Type B pancreatic cell (in vitro differentiated cells): ENCODE measurements at regions not wholly inside any gene's neighbourhood (a gene's known extent, or its start where the extent isn't known, plus 50 kb on each side); places are given as distances from the start of the nearest gene placed in this dataset.
A peak's percentile ranks its signal among the peaks of the same experiment; 100 is the strongest.

ENCODE experiments used
- DNase-seq: peaks from one replicate; pipeline ENCODE4 v3.0.0; 2021; ENCODE audit warnings: mixed read lengths; ENCODE audit not compliant: unreplicated experiment; ENCODE audit errors: extremely low spot score
- H3K27ac Mint-ChIP-seq: 2 replicates; pipeline ENCODE4 v1.8.0; 2021; ENCODE audit warnings: mild to moderate bottlenecking, mixed read lengths
- H3K27me3 Mint-ChIP-seq: 2 replicates; pipeline ENCODE4 v1.8.0; 2021; ENCODE audit warnings: mixed read lengths
- H3K36me3 Mint-ChIP-seq: 2 replicates; pipeline ENCODE4 v1.8.0; 2021; ENCODE audit warnings: mixed read lengths
- H3K4me1 Mint-ChIP-seq: one replicate; pipeline ENCODE4 v1.8.0; 2021; ENCODE audit warnings: mixed read lengths; ENCODE audit not compliant: unreplicated experiment
- H3K4me3 Mint-ChIP-seq: 2 replicates; pipeline ENCODE4 v1.8.0; 2021; ENCODE audit warnings: mild to moderate bottlenecking, mixed read lengths
- H3K9me3 Mint-ChIP-seq: 2 replicates; pipeline ENCODE4 v1.8.0; 2021; ENCODE audit warnings: mixed read lengths
- CTCF ChIP-seq: fragments of 200-600 bp; sonication (generic); conservative IDR thresholded peaks from 2 replicates; pipeline ENCODE4 v1.5.0; 2021; ENCODE audit warnings: antibody characterized with exemption, mild to moderate bottlenecking

- Mint-ChIP-seq H3K4me3 (peak overlapping the region; percentile 50), H3K27me3 (no peaks in the 10 kb centered on the region), H3K36me3 (peaks cover 4% of the 10 kb centered on the region), H3K9me3 (peaks cover 11% of the 10 kb centered on the region), H3K27ac (peak overlapping the region; percentile 96), H3K4me1 (no peaks in the 10 kb centered on the region)
- no peak for DNase-seq
- TF ChIP-seq CTCF = no peak
Observed at GRCh38 chr9:31272456-31273295, 1111.8 kb upstream of the ACO1 start.

- peak overlapping the region; percentile 93 for H3K27ac Mint-ChIP-seq
- no peaks in the 10 kb centered on the region for H3K27me3 Mint-ChIP-seq
Observed at GRCh38 chr9:31275419-31275818, 1109.0 kb upstream of the ACO1 start.

GRCh38 chr9:31290731-31291130, 1093.7 kb upstream of the ACO1 start:
- Mint-ChIP-seq H3K36me3 (no peaks in the 10 kb centered on the region), H3K4me1 (no peaks in the 10 kb centered on the region), H3K9me3 (no peaks in the 10 kb centered on the region), H3K27ac (no peak overlapping the region), H3K27me3 (no peaks in the 10 kb centered on the region), H3K4me3 (no peak overlapping the region)
- DNase-seq = no peak
- TF ChIP-seq CTCF = no peak

More at GRCh38 chr9:31275419-31275818, 1109.0 kb upstream of the ACO1 start:
- H3K36me3 Mint-ChIP-seq = peaks cover 4% of the 10 kb centered on the region
- no peak for DNase-seq
- TF ChIP-seq CTCF = no peak
- H3K4me3 Mint-ChIP-seq = peak overlapping the region; percentile 35
- peaks cover 5% of the 10 kb centered on the region for H3K9me3 Mint-ChIP-seq
- H3K4me1 Mint-ChIP-seq = no peaks in the 10 kb centered on the region

- Mint-ChIP-seq H3K4me1 (peaks cover 7% of the 10 kb centered on the region), H3K4me3 (no peak overlapping the region), H3K36me3 (no peaks in the 10 kb centered on the region), H3K27ac (no peak overlapping the region), H3K27me3 (no peaks in the 10 kb centered on the region), H3K9me3 (no peaks in the 10 kb centered on the region)
- no peak for DNase-seq
- TF ChIP-seq CTCF = no peak
Observed at GRCh38 chr9:31302620-31303418, 1081.6 kb upstream of the ACO1 start.

GRCh38 chr9:31304576-31304975, 1079.9 kb upstream of the ACO1 start:
- H3K27ac Mint-ChIP-seq = peak overlapping the region; percentile 64
- H3K4me1 Mint-ChIP-seq = peaks cover 7% of the 10 kb centered on the region
- H3K4me3 Mint-ChIP-seq = no peak overlapping the region
- H3K9me3 Mint-ChIP-seq = no peaks in the 10 kb centered on the region
- no peak for DNase-seq
- H3K27me3 Mint-ChIP-seq = no peaks in the 10 kb centered on the region
- no peaks in the 10 kb centered on the region for H3K36me3 Mint-ChIP-seq
- TF ChIP-seq CTCF = no peak
